GM18520 (cell line): ENCODE measurements at regions not wholly inside any gene's neighbourhood (a gene's known extent, or its start where the extent isn't known, plus 50 kb on each side); places are given as distances from the start of the nearest gene placed in this dataset.

Source experiments
- ATAC-seq: cut with Tn5 transposase; IDR thresholded peaks from one replicate; pipeline ENCODE4 v1.9.1; 2021; ENCODE audit not compliant: unreplicated experiment

- no peak for ATAC-seq
Observed at GRCh38 chr21:14870853-14871149, 194.0 kb downstream of the NRIP1 start.

GRCh38 chr21:14869984-14870852 is 194.6 kb downstream of the NRIP1 start:
- ATAC-seq, result peak; percentile 53

GRCh38 chr21:14866859-14867765 is 197.7 kb downstream of the NRIP1 start:
- ATAC-seq, result no peak

GRCh38 chr21:14864211-14865021 is 200.4 kb downstream of the NRIP1 start:
- ATAC-seq, result peak; percentile 40

GRCh38 chr21:14863745-14864210 is 201.0 kb downstream of the NRIP1 start:
- no peak for ATAC-seq

- no peak for ATAC-seq
Observed at GRCh38 chr21:14862794-14863720, 201.7 kb downstream of the NRIP1 start.

- no peak for ATAC-seq
Observed at GRCh38 chr21:14858311-14858710, 206.5 kb downstream of the NRIP1 start.

GRCh38 chr21:14857529-14857928 is 207.3 kb downstream of the NRIP1 start:
- ATAC-seq, result no peak

- ATAC-seq, result no peak
Observed at GRCh38 chr21:14850394-14850793, 214.4 kb downstream of the NRIP1 start.

GRCh38 chr21:14846621-14847020 is 218.2 kb downstream of the NRIP1 start:
- ATAC-seq, result no peak

- ATAC-seq, result no peak
Observed at GRCh38 chr21:14844001-14844400, 220.8 kb downstream of the NRIP1 start.

GRCh38 chr21:14842601-14843000 is 222.2 kb downstream of the NRIP1 start:
- ATAC-seq, result no peak

- no peak for ATAC-seq
Observed at GRCh38 chr21:14841511-14842472, 223.0 kb downstream of the NRIP1 start.

GRCh38 chr21:14838400-14838799 is 226.4 kb downstream of the NRIP1 start:
- no peak for ATAC-seq

GRCh38 chr21:14836950-14837349 is 227.8 kb downstream of the NRIP1 start:
- ATAC-seq, result no peak

GRCh38 chr21:14833666-14834351 is 231.0 kb downstream of the NRIP1 start:
- ATAC-seq, result no peak

GRCh38 chr21:14833241-14833640 is 231.6 kb downstream of the NRIP1 start:
- no peak for ATAC-seq

- ATAC-seq, result no peak
Observed at GRCh38 chr21:14830307-14830706, 234.5 kb downstream of the NRIP1 start.
